ENCODE measurements at regions not wholly inside any gene's neighbourhood (a gene's known extent, or its start where the extent isn't known, plus 50 kb on each side); places are given as distances from the start of the nearest gene placed in this dataset.

DNA sequence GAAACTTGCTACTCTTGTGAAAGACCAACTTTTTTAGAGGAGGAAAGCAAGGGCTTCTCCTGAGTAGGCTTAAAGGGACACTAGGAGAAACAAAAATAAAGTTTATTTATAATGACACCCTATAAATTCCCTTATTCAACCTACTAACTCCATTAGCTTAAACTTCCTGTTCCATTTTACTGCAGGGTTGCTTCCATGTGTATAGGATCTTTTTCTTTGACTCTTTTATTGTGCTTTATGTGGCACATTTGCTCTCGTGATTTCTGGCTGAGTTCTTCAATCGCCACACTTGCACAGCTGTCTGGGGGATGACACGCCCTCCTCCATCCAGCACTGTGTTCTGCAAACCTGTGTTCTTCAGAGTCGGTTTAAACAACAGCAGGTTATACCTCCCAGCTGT is 225.7 kb upstream of the NPVF start:
- TF ChIP-seq ZNF274 (IDR thresholded peaks at IDR 0.05; ENCODE audit: low read depth, low read length) (no peak), YY1 (IDR thresholded peaks at IDR 0.05; ENCODE audit: insufficient read depth, insufficient read length) (no peak), SUZ12 (IDR thresholded peaks at IDR 0.05; ENCODE audit: extremely low read depth, insufficient read depth, insufficient read length) (no peak)

Data from NT2/D1 (cell line).